WERI-Rb-1 (cell line): ENCODE measurements at regions not wholly inside any gene's neighbourhood (a gene's known extent, or its start where the extent isn't known, plus 50 kb on each side); places are given as distances from the start of the nearest gene placed in this dataset.

ENCODE experiments used
- DNase-seq: peaks from one replicate; pipeline ENCODE4 v3.0.0-alpha.2; 2020
- H3K27ac ChIP-seq: fragments of 250-450 bp; sonication (Bioruptor Pico); 2 replicates; pipeline ENCODE4 v1.5.1; 2020; ENCODE audit warnings: mild to moderate bottlenecking, moderate library complexity
- H3K27me3 ChIP-seq: fragments of 250-450 bp; sonication (Bioruptor Pico); 2 replicates; pipeline ENCODE4 v1.5.1; 2021; ENCODE audit warnings: mild to moderate bottlenecking, low read depth, moderate library complexity; ENCODE audit not compliant: insufficient read depth, severe bottlenecking
- H3K36me3 ChIP-seq: fragments of 250-450 bp; sonication (Bioruptor Pico); 2 replicates; pipeline ENCODE4 v1.5.1; 2020; ENCODE audit warnings: mild to moderate bottlenecking, moderate library complexity
- H3K4me3 ChIP-seq: 2 replicates; pipeline ENCODE4 v1.5.1; 2011; ENCODE audit warnings: low read depth, mild to moderate bottlenecking, control low read depth, low read length
- H3K9me3 ChIP-seq: fragments of 250-450 bp; sonication (Bioruptor Pico); 2 replicates; pipeline ENCODE4 v1.5.1; 2021; ENCODE audit warnings: mild to moderate bottlenecking, moderate library complexity; ENCODE audit not compliant: severe bottlenecking
- CTCF ChIP-seq: IDR thresholded peaks from 2 replicates; pipeline ENCODE4 v1.5.1; 2011; ENCODE audit warnings: low read depth, mild to moderate bottlenecking, control low read depth, inconsistent platforms, low read length

DNA sequence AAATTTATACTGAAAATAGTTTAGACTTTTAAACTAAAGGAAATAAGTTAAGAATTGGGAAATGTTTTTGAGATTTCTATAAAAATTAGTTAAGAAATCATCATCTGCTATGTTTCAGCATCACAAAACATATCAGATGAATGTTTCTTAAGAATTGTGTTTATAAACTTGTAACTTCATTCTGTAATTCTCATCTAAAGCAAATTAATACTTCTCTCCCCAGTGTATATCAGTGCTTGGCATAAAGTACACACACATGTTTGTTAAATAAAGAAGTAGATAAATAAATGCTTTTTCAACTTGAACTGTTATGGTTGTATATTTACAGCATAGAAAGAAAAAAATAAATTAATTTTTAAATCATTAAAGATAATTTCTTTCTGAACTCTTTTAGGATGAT, 245.9 kb upstream of the SLITRK3 start:
- Histone ChIP-seq H3K9me3 (no peaks in the 10 kb centered on the region), H3K4me3 (no peak overlapping the region), H3K27ac (no peak overlapping the region), H3K36me3 (no peaks in the 10 kb centered on the region), H3K27me3 (no peaks in the 10 kb centered on the region)
- no peak for TF ChIP-seq CTCF
- no peak for DNase-seq

DNA sequence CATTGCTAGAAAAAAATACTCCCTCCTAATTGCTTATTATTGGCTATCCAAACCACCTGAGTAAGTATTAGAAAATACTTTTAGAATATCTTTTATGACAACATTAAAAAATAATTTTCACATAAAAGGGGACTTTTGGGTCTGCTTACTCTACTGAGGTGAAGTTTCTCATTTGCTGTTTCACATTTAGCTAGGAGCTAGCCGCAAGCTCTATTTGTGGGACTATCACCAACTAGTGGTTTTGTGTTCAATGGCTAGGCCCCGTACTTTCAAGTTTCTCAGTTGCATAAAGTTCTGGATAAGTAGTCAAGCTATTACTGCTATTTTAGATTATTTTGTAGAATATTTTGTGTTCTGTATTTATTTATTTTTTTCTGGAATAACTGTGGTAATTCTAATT, 244.2 kb upstream of the SLITRK3 start:
- Histone ChIP-seq H3K4me3 (no peak overlapping the region), H3K27me3 (no peaks in the 10 kb centered on the region), H3K9me3 (no peaks in the 10 kb centered on the region), H3K27ac (no peak overlapping the region), H3K36me3 (no peaks in the 10 kb centered on the region)
- TF ChIP-seq CTCF: no peak
- no peak for DNase-seq

DNA sequence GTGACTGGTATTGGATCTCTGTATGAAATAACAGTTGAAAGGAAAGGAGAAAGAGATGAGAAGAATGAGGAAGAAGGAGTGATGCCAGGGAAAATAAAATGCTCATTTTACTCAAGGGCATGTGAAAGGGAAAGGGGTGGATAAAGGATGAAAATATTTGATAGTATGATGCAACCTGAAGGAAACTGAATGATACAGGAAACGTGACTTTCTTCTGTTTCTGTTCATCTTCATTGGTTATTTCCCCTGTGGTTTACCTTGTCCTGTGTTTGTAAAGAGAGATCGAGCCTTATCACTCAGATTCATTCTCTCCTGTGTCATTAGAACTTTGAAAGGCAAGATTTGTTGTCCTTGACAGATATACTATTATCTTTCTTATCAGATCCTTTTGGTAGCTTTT, 243.6 kb upstream of the SLITRK3 start:
- Histone ChIP-seq H3K36me3 (no peaks in the 10 kb centered on the region), H3K9me3 (no peaks in the 10 kb centered on the region), H3K4me3 (no peak overlapping the region), H3K27ac (no peak overlapping the region), H3K27me3 (no peaks in the 10 kb centered on the region)
- no peak for TF ChIP-seq CTCF
- no peak for DNase-seq

DNA sequence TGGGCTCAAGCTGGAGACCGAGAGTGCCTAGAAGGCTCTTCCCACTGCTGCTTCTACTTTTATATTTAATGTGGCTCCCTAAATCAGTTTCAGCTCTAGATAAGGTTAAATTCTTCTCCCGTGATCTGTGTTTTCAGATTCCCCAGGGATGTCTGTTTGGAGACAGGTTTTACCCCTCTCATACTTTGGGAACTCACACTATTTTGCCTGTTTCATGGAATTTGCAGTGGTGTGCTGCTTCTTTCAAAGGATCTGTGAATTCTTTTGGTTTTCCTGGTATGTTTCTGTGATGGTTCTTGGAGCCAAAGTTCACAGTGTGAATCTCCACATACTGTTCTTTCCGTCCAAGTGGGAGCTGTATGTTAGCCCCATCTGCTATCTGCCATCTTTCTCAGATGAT, 238.3 kb upstream of the SLITRK3 start:
- H3K27ac ChIP-seq: no peak overlapping the region
- H3K9me3 ChIP-seq: no peaks in the 10 kb centered on the region
- no peak overlapping the region for H3K4me3 ChIP-seq
- no peak for DNase-seq
- no peaks in the 10 kb centered on the region for H3K27me3 ChIP-seq
- no peak for TF ChIP-seq CTCF
- no peaks in the 10 kb centered on the region for H3K36me3 ChIP-seq

DNA sequence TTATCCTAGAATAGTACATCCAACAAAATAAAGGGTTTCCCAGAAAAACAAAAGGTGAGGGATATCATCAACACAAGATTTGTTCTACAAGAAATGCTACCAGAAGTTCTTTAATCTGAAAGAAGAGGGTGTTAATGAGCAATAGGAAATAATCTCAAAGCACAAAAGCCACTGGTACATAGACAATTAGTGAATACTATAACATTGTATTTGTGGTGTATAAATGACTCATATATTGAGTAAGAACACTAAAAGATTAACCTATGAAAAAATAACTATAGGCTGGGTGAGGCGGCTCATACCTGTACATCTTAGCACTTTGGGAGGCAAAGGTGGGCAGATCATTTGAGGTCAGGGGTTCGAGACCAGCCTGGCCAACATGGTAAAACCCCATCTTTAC, 210.2 kb upstream of the SLITRK3 start:
- H3K36me3 ChIP-seq: no peaks in the 10 kb centered on the region
- no peak overlapping the region for H3K4me3 ChIP-seq
- DNase-seq: no peak

More for the DNA sequence above, 210.2 kb upstream of the SLITRK3 start:
- Histone ChIP-seq H3K27ac (no peak overlapping the region), H3K27me3 (no peaks in the 10 kb centered on the region), H3K9me3 (no peaks in the 10 kb centered on the region)
- TF ChIP-seq CTCF: no peak
